SK-N-SH treated with all-trans-retinoic acid at 6 μM for 48 hours (cell line): ENCODE measurements at regions not wholly inside any gene's neighbourhood (a gene's known extent, or its start where the extent isn't known, plus 50 kb on each side); places are given as distances from the start of the nearest gene placed in this dataset.

Source experiments
- BACH2 ChIP-seq: fragments of 250-450 bp; sonication (Bioruptor Pico); IDR thresholded peaks from 2 replicates; pipeline ENCODE4 v1.9.0; 2021; ENCODE audit warnings: mild to moderate bottlenecking, borderline replicate concordance
- RARB ChIP-seq: fragments of 250-450 bp; sonication (Bioruptor Pico); IDR thresholded peaks from 2 replicates; pipeline ENCODE4 v1.8.0; 2021; ENCODE audit warnings: mild to moderate bottlenecking, moderate library complexity
- ZNF565 ChIP-seq: fragments of 450-650 bp; formaldehyde crosslinking; conservative IDR thresholded peaks from 2 replicates; pipeline ENCODE4 v1.5.0; 2020; ENCODE audit warnings: low read depth, mild to moderate bottlenecking, moderate library complexity
- TF ChIP-seq, protein P1 (sequence below): fragments of 250-450 bp; sonication (Bioruptor Pico); IDR thresholded peaks from 2 replicates; pipeline ENCODE4 v1.8.0; 2020; ENCODE audit warnings: mild to moderate bottlenecking, moderate library complexity, borderline replicate concordance

DNA sequence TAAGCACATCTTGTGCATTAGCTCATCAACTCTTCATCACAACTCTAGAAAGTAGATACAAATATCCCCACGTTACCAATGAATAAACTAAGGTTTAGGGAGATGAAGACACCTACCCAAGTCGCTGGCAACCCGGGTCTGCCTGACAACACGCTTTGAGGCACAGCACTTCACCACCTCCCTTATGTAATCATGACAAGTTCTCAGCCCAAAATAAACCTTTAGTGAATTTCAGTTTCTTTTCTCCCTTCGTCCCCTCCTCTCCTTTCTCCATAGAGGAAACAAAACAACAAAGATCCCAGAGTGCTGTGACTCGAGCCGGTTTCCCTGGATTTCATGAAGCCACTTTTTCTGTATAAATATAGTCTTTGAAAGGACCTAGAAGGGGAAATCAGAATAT, 105.4 kb downstream of the MAFB start:
- TF ChIP-seq RARB (CRISPR knock-in tag) (no peak), ZNF565 (CRISPR knock-in tag) (no peak), BACH2 (CRISPR knock-in tag) (no peak)
- TF ChIP-seq, protein P1, sequence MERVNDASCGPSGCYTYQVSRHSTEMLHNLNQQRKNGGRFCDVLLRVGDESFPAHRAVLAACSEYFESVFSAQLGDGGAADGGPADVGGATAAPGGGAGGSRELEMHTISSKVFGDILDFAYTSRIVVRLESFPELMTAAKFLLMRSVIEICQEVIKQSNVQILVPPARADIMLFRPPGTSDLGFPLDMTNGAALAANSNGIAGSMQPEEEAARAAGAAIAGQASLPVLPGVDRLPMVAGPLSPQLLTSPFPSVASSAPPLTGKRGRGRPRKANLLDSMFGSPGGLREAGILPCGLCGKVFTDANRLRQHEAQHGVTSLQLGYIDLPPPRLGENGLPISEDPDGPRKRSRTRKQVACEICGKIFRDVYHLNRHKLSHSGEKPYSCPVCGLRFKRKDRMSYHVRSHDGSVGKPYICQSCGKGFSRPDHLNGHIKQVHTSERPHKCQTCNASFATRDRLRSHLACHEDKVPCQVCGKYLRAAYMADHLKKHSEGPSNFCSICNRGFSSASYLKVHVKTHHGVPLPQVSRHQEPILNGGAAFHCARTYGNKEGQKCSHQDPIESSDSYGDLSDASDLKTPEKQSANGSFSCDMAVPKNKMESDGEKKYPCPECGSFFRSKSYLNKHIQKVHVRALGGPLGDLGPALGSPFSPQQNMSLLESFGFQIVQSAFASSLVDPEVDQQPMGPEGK: no peak
